GM12875 (cell line): ENCODE measurements at regions not wholly inside any gene's neighbourhood (a gene's known extent, or its start where the extent isn't known, plus 50 kb on each side); places are given as distances from the start of the nearest gene placed in this dataset.

Source experiments
- H3K4me3 ChIP-seq: one replicate; pipeline ENCODE4 v1.5.1; 2011; ENCODE audit warnings: low read depth, low read length, control low read depth
- TF ChIP-seq, protein P1 (sequence below): IDR thresholded peaks from 2 replicates; pipeline ENCODE4 v1.5.1; 2011; ENCODE audit warnings: low read depth, mild to moderate bottlenecking, control low read depth, inconsistent platforms, low read length, moderate library complexity, borderline replicate concordance; ENCODE audit not compliant: insufficient read depth

DNA sequence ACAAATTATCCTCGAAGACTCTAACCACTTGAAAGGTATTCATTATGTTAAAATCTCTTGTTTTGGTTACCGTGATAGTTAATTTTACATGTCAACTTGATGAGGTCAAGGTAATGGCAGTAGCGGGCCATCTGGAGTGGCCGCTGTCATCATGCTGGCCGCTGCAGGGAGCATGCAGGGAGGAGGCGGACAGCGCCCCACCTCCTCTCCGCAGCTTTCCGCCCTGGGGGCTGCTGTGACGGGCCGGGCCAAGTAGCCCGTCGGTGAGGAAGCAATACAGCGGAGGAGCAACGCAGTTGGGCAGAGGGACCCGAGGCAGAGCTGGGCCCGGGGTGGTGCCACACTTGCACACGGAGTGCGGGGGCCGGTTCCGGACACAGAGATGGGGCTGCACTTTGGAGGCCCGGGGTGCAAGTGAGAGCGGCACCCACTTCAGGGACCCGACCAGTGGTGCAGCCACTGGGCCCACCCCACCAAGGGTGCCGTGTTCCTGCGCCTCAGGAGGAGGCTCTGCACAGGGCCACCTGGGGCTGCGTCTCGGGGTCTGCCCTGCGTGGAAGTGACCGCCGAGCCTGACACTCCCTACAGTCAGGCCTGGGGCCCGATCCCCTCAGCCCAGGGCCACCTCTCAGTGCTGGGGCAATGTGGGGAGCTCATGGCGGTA lies 452.4 kb downstream of the LRATD1 start:
- H3K4me3 ChIP-seq: no peak overlapping the region
- TF ChIP-seq, protein P1, sequence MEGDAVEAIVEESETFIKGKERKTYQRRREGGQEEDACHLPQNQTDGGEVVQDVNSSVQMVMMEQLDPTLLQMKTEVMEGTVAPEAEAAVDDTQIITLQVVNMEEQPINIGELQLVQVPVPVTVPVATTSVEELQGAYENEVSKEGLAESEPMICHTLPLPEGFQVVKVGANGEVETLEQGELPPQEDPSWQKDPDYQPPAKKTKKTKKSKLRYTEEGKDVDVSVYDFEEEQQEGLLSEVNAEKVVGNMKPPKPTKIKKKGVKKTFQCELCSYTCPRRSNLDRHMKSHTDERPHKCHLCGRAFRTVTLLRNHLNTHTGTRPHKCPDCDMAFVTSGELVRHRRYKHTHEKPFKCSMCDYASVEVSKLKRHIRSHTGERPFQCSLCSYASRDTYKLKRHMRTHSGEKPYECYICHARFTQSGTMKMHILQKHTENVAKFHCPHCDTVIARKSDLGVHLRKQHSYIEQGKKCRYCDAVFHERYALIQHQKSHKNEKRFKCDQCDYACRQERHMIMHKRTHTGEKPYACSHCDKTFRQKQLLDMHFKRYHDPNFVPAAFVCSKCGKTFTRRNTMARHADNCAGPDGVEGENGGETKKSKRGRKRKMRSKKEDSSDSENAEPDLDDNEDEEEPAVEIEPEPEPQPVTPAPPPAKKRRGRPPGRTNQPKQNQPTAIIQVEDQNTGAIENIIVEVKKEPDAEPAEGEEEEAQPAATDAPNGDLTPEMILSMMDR: no peak

DNA sequence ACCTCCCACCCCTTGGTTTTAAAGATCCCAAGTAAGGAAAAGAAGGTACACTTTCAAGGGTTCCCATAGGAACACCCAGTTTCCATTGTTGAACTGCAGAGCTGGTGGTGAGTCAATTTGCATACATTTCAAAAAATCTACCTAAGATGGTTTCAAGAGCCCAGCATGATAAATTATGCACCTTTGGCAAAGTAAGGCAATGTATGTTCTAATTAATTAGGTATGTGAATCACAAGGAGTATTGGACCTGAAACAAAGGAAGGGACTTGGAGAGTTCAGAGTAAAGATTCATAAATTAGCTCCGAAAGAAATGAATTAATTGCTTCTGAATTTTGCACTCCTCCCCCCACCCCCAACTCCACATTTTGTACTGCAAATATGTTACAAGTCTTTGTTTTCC lies 459.7 kb downstream of the LRATD1 start:
- no peak overlapping the region for H3K4me3 ChIP-seq
- TF ChIP-seq, protein P1: no peak

DNA sequence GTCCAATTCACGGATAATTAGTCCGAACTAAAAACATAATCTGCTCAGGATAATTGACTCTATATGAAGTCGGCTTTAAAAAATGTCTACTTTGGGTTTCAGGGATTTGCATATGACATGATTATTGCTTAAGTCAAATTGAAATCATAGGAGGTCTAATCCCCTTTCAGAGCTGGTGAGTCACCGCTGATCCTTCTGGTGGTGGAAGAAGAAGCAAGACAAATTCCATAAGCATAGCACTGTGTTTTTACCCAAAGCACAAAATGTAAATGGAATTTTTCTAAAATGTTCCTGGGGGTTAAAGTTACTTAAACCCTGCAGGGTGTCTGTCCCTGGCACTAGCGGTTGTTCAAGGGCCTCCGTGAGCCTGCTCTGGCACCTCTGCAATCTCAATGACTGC lies 460.2 kb downstream of the LRATD1 start:
- TF ChIP-seq, protein P1: no peak
- no peak overlapping the region for H3K4me3 ChIP-seq

DNA sequence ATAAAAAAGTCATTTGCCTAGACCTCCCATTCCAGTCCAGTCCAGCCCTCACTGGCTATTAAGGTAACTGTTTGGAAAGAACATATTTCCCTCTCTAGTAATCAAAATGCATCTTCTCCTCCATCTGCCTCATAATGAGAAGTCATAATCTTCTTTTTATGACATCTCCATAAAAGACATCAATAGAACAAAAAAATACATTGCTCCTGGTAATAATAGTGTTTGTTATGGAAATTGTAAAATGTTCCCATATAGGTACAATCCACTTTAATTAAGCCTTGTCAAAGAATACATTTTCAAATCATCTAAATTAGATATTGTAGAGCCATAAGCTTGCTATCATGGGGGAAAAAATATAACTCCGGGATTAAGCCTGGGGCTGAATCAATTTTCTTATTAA lies 461.6 kb downstream of the LRATD1 start:
- TF ChIP-seq, protein P1: no peak
- H3K4me3 ChIP-seq: no peak overlapping the region

DNA sequence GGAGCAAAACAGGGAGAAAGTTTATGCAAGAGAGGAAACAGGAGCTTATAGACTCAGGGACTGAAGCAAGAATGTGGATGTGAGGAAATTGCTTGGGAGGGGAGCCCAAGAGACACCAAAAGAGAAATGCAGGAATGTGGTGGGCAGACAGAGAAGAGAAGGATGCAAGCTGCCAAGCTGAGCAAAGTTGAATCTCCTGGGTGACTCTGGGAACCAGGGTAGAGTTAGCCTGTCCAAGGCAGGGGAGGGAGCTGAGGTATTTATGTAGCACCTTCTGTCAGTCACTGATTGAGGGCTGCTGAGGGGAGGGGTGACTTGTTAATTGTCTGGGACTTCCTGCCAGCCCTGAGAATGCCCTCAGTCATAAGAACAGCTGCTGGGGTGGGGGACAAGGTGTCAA lies 464.3 kb downstream of the NBAS start:
- no peak overlapping the region for H3K4me3 ChIP-seq
- TF ChIP-seq, protein P1: no peak

DNA sequence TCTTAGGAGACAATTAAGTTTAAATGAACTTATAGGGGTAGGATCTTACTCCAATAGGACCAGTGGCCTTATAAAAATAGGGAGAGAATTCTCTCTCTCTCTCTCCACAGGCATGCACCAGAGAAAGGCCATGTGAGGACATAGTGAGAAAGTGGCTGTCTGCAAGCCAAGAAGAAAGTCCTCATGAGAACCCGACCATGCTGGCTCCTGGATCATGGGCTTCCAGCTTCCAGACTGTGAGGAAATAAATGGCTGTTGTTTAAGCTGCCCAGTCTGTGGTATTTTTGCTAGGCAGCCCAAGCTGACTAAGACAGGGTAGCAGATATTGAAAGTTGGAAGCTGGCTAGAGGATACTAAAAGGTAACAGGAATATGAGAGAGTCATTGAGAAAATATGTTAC lies 454.0 kb downstream of the NBAS start:
- TF ChIP-seq, protein P1: no peak
- H3K4me3 ChIP-seq: no peak overlapping the region

DNA sequence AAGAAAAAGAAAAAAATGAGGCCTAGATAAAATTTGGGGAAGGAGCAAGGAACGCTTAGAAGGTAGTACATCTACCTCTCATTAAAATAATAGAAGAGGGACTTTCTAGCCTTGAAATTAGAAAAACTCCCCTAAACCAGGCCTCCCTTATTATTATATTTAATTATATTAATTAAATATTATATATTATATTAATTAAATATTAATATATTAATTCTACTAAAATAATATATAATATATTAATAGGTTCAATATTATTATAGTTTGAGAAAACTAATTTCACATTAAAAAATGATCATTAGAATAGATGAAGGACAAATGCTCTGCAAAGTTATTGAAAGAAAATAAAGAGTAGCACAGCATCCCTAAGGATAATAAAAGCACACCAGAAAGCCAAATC lies 449.4 kb downstream of the NBAS start:
- H3K4me3 ChIP-seq: no peak overlapping the region
- TF ChIP-seq, protein P1: no peak
